ENCODE measurements at regions not wholly inside any gene's neighbourhood (a gene's known extent, or its start where the extent isn't known, plus 50 kb on each side); places are given as distances from the start of the nearest gene placed in this dataset.

DNA sequence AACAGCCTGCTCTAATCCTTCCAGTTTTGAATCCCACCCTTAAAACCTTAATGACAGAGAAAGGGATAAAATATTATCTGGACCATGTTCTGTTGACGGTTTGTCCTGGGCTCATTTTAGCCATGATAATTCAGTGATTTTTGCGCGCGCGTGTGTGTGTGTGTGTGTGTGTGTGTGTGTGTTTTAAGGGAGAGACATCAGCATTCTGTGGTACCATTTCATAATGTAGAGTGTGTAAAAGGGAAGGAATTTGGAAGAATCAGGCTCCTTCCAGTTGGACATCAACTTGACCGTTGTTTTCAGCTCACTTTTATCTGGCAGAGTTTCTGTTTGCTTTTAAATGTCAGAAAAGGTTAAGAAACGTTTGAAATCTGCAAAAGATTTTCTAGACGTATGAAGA, 535.5 kb downstream of the TNS1 start:
- no peak for TF ChIP-seq POLR2AphosphoS5 (IDR thresholded peaks at IDR 0.05)
- no peak for TF ChIP-seq POLR2A (IDR thresholded peaks at IDR 0.05)
- no peak for TF ChIP-seq CTCF (IDR thresholded peaks at IDR 0.05)
- no peaks in the 10 kb centered on the region for H3K27me3 ChIP-seq (replicated peaks; ENCODE audit: insufficient read depth)
- H3K27ac ChIP-seq, result no peak overlapping the region
- no peak overlapping the region for H3K4me3 ChIP-seq
- H3K36me3 ChIP-seq, result no peaks in the 10 kb centered on the region
- H3K4me1 ChIP-seq (replicated peaks), result no peaks in the 10 kb centered on the region
- intact Hi-C loops (cut with DNase I), result no loop called here
- H3K9me3 ChIP-seq, result no peaks in the 10 kb centered on the region
- no peak for DNase-seq (ENCODE audit: low spot score)
- 64% methylated on average over 8 of the region's 8 CpGs for WGBS

- TF ChIP-seq POLR2AphosphoS5 (IDR thresholded peaks at IDR 0.05) (no peak), CTCF (IDR thresholded peaks at IDR 0.05) (no peak), POLR2A (IDR thresholded peaks at IDR 0.05) (no peak)
- intact Hi-C loops (cut with DNase I), result no loop called here
These were observed 536.0 kb downstream of the TNS1 start for GRCh38 chr2:217466805-217467204.

DNA sequence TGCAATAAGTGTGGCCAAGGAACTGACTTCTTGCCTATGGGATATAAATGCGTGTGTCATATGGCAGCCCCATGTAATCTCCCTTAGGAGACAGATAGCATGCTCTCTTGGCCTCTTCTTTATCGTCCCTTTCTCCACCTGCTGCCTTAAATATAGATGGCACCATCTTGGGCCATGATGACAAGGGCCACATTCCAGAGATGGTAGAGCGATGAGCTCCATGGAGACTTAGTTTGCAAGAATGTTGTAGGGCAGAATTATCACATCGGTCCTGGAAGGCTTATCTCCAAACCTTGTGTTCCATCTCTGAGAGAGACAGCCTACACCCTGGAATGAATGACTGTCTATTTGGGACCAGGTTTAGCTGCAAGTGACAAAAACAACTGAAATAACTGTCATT, 536.7 kb downstream of the TNS1 start:
- TF ChIP-seq POLR2A (IDR thresholded peaks at IDR 0.05) (no peak), CTCF (IDR thresholded peaks at IDR 0.05) (no peak), POLR2AphosphoS5 (IDR thresholded peaks at IDR 0.05) (no peak)
- WGBS, result 96% methylated on average over 4 of the region's 4 CpGs
- Histone ChIP-seq H3K36me3 (no peaks in the 10 kb centered on the region), H3K4me1 (replicated peaks) (no peaks in the 10 kb centered on the region), H3K9me3 (no peaks in the 10 kb centered on the region), H3K27ac (no peak overlapping the region), H3K4me3 (no peak overlapping the region), H3K27me3 (replicated peaks; ENCODE audit: insufficient read depth) (no peaks in the 10 kb centered on the region)
- no peak for DNase-seq (ENCODE audit: low spot score)
- intact Hi-C loops (cut with DNase I), result no loop called here

More at GRCh38 chr2:217466805-217467204, 536.0 kb downstream of the TNS1 start:
- Histone ChIP-seq H3K4me3 (no peak overlapping the region), H3K27me3 (replicated peaks; ENCODE audit: insufficient read depth) (no peaks in the 10 kb centered on the region), H3K36me3 (no peaks in the 10 kb centered on the region), H3K9me3 (no peaks in the 10 kb centered on the region), H3K4me1 (replicated peaks) (no peaks in the 10 kb centered on the region), H3K27ac (no peak overlapping the region)
- WGBS, result 72% methylated on average over 5 of the region's 5 CpGs
- no peak for DNase-seq (ENCODE audit: low spot score)

GRCh38 chr2:217465100-217465499, 537.7 kb downstream of the TNS1 start:
- no peak overlapping the region for H3K4me3 ChIP-seq
- no peaks in the 10 kb centered on the region for H3K36me3 ChIP-seq
- intact Hi-C loops (cut with DNase I), result no loop called here
- no peak overlapping the region for H3K27ac ChIP-seq
- no peaks in the 10 kb centered on the region for H3K9me3 ChIP-seq
- no peak for DNase-seq (ENCODE audit: low spot score)
- TF ChIP-seq CTCF (IDR thresholded peaks at IDR 0.05), result no peak
- no peak for TF ChIP-seq POLR2AphosphoS5 (IDR thresholded peaks at IDR 0.05)
- TF ChIP-seq POLR2A (IDR thresholded peaks at IDR 0.05), result no peak
- H3K27me3 ChIP-seq (replicated peaks; ENCODE audit: insufficient read depth), result no peaks in the 10 kb centered on the region
- WGBS, result 91% methylated on average over 2 of the region's 2 CpGs
- H3K4me1 ChIP-seq (replicated peaks), result no peaks in the 10 kb centered on the region

DNA sequence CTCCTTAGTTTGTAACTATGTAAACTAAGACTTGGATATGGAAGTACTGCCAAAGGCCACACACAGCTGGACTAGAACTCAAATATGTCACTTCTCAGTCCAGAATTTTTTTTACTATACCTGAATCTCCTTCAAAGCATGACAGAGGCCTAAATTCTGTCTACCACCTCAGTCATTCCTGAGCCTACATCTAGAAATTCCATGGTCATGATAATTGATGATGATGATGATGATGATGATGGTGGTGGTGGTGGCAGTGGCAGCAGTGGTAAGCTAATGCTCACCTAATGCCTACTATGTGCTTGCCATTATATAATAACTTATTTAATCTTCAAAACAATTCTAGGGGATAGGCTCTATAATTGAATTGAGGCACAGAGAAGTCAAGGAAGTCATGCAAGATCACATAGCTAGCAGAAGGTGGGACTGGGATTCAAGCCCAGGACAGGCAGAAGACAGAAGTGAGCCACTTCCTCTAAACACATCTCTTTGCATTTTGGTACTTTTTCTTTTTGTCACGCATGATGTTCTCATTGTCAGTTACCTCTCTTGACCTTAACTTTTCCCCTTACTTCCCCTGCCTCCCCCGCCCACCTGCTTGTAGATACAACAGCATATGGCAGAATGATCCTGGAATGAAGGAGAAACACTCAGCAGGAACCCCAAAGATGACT, 539.3 kb downstream of the TNS1 start:
- TF ChIP-seq POLR2A (IDR thresholded peaks at IDR 0.05), result no peak
- TF ChIP-seq CTCF (IDR thresholded peaks at IDR 0.05), result no peak
- TF ChIP-seq POLR2AphosphoS5 (IDR thresholded peaks at IDR 0.05), result no peak
- WGBS, result 94% methylated on average over 2 of the region's 2 CpGs
- no peak overlapping the region for H3K27ac ChIP-seq

More for the DNA sequence above, 539.3 kb downstream of the TNS1 start:
- H3K27me3 ChIP-seq (replicated peaks; ENCODE audit: insufficient read depth), result no peaks in the 10 kb centered on the region
- no peaks in the 10 kb centered on the region for H3K36me3 ChIP-seq
- H3K9me3 ChIP-seq, result no peaks in the 10 kb centered on the region
- DNase-seq (ENCODE audit: low spot score), result no peak
- H3K4me1 ChIP-seq (replicated peaks), result no peaks in the 10 kb centered on the region
- no peak overlapping the region for H3K4me3 ChIP-seq
- intact Hi-C loops (cut with DNase I), result no loop called here

All from prostate gland (tissue), 2 donors.